ENCODE measurements at regions not wholly inside any gene's neighbourhood (a gene's known extent, or its start where the extent isn't known, plus 50 kb on each side); places are given as distances from the start of the nearest gene placed in this dataset.

DNA sequence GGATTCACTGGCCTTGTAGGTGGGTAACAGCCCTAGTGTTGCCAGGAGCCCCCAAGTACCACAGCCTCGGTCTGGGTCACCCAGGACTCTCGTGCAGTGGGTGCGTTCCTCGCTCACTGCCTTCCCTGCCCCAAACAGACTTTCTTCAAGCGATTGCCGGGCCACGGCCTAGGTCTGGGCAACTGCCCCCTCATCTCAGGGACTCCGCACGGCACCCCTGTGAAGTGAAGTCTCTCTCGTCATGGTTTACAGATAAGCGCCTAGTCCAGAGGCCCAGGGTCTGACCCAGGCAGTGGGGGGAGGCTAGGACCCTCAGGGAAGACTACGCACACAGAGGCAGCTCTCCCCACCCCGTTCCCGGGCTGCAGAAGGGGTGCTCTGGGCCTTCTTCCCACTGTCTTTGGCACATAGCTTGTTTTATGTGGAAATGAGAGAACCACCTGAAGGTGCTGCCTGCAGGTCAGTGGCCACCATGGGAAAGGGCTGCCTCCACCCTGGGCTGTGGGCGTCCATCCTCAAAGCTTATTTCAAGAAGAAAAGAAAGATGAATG, 220.8 kb downstream of the ERMARD start:
- TF ChIP-seq POLR2AphosphoS5 (IDR thresholded peaks at IDR 0.05) = no peak
- TF ChIP-seq EP300 (IDR thresholded peaks at IDR 0.05) = no peak
- TF ChIP-seq, protein P1, sequence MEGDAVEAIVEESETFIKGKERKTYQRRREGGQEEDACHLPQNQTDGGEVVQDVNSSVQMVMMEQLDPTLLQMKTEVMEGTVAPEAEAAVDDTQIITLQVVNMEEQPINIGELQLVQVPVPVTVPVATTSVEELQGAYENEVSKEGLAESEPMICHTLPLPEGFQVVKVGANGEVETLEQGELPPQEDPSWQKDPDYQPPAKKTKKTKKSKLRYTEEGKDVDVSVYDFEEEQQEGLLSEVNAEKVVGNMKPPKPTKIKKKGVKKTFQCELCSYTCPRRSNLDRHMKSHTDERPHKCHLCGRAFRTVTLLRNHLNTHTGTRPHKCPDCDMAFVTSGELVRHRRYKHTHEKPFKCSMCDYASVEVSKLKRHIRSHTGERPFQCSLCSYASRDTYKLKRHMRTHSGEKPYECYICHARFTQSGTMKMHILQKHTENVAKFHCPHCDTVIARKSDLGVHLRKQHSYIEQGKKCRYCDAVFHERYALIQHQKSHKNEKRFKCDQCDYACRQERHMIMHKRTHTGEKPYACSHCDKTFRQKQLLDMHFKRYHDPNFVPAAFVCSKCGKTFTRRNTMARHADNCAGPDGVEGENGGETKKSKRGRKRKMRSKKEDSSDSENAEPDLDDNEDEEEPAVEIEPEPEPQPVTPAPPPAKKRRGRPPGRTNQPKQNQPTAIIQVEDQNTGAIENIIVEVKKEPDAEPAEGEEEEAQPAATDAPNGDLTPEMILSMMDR (IDR thresholded peaks at IDR 0.05) = no peak

All from gastroesophageal sphincter (tissue), 3 donors.